Neural cell (in vitro differentiated cells): ENCODE measurements at regions not wholly inside any gene's neighbourhood (a gene's known extent, or its start where the extent isn't known, plus 50 kb on each side); places are given as distances from the start of the nearest gene placed in this dataset.

Source experiments
- EP300 ChIP-seq: fragments of 450-650 bp; conservative IDR thresholded peaks from 2 replicates; pipeline ENCODE4 v1.6.1; 2014; ENCODE audit warnings: antibody characterized with exemption, mild to moderate bottlenecking, moderate library complexity; ENCODE audit not compliant: poor library complexity, severe bottlenecking
- EZH2 ChIP-seq: fragments of 200-600, 300-800 bp; shearing (Covaris generic), sonication (generic); IDR thresholded peaks from 2 replicates; pipeline ENCODE4 v1.6.1; 2014; ENCODE audit warnings: antibody characterized with exemption, low read length, borderline replicate concordance, mild to moderate bottlenecking; ENCODE audit not compliant: insufficient read depth, poor library complexity, severe bottlenecking
- MXI1 ChIP-seq: fragments of 450-650 bp; conservative IDR thresholded peaks from 2 replicates; pipeline ENCODE4 v1.6.1; 2014; ENCODE audit warnings: antibody characterized with exemption, mild to moderate bottlenecking; ENCODE audit not compliant: poor library complexity, severe bottlenecking
- POLR2AphosphoS5 ChIP-seq: IDR thresholded peaks from 2 replicates; pipeline ENCODE4 v1.6.1; 2012
- SMC3 ChIP-seq: fragments of 450-650 bp; conservative IDR thresholded peaks from 2 replicates; pipeline ENCODE4 v1.6.1; 2014; ENCODE audit warnings: antibody characterized with exemption, mild to moderate bottlenecking, moderate library complexity; ENCODE audit not compliant: poor library complexity
- TAF1 ChIP-seq: IDR thresholded peaks from 2 replicates; pipeline ENCODE4 v1.6.1; 2012; ENCODE audit warnings: low read depth
- TF ChIP-seq, protein P1 (sequence below): fragments of 450-650 bp; IDR thresholded peaks from 2 replicates; pipeline ENCODE4 v1.5.1; 2014; ENCODE audit warnings: antibody characterized with exemption, mild to moderate bottlenecking, moderate library complexity; ENCODE audit not compliant: poor library complexity, severe bottlenecking
- TF ChIP-seq, protein P2 (sequence below): IDR thresholded peaks from 2 replicates; pipeline ENCODE4 v1.6.1; 2012; ENCODE audit warnings: borderline replicate concordance

DNA sequence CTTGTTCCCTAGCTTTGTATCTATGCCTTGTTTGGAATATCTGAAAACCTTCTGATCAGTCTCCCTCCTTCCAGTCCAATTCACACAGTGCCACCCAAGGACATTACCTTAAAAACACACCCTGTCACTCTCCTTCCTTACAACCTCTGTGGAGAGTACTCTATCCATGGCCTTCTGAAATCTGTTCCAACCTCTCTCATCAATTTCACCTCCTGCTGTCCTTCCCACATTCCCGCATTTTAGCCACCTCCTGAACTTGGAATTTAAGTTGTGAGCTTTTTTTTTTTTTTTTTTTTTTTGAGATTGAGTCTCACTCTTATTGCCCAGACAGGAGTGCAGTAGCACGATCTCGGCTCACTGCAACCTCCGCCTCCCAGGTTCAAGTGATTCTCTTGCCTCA lies 824.8 kb downstream of the METTL15 start:
- TF ChIP-seq, protein P1, sequence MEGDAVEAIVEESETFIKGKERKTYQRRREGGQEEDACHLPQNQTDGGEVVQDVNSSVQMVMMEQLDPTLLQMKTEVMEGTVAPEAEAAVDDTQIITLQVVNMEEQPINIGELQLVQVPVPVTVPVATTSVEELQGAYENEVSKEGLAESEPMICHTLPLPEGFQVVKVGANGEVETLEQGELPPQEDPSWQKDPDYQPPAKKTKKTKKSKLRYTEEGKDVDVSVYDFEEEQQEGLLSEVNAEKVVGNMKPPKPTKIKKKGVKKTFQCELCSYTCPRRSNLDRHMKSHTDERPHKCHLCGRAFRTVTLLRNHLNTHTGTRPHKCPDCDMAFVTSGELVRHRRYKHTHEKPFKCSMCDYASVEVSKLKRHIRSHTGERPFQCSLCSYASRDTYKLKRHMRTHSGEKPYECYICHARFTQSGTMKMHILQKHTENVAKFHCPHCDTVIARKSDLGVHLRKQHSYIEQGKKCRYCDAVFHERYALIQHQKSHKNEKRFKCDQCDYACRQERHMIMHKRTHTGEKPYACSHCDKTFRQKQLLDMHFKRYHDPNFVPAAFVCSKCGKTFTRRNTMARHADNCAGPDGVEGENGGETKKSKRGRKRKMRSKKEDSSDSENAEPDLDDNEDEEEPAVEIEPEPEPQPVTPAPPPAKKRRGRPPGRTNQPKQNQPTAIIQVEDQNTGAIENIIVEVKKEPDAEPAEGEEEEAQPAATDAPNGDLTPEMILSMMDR = no peak
- TF ChIP-seq POLR2AphosphoS5 = no peak
- no peak for TF ChIP-seq EP300
- TF ChIP-seq TAF1 = no peak
- TF ChIP-seq EZH2 = no peak
- TF ChIP-seq, protein P2, sequence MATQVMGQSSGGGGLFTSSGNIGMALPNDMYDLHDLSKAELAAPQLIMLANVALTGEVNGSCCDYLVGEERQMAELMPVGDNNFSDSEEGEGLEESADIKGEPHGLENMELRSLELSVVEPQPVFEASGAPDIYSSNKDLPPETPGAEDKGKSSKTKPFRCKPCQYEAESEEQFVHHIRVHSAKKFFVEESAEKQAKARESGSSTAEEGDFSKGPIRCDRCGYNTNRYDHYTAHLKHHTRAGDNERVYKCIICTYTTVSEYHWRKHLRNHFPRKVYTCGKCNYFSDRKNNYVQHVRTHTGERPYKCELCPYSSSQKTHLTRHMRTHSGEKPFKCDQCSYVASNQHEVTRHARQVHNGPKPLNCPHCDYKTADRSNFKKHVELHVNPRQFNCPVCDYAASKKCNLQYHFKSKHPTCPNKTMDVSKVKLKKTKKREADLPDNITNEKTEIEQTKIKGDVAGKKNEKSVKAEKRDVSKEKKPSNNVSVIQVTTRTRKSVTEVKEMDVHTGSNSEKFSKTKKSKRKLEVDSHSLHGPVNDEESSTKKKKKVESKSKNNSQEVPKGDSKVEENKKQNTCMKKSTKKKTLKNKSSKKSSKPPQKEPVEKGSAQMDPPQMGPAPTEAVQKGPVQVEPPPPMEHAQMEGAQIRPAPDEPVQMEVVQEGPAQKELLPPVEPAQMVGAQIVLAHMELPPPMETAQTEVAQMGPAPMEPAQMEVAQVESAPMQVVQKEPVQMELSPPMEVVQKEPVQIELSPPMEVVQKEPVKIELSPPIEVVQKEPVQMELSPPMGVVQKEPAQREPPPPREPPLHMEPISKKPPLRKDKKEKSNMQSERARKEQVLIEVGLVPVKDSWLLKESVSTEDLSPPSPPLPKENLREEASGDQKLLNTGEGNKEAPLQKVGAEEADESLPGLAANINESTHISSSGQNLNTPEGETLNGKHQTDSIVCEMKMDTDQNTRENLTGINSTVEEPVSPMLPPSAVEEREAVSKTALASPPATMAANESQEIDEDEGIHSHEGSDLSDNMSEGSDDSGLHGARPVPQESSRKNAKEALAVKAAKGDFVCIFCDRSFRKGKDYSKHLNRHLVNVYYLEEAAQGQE = no peak
- TF ChIP-seq MXI1 = no peak
- TF ChIP-seq SMC3 = no peak
